ENCODE measurements at regions not wholly inside any gene's neighbourhood (a gene's known extent, or its start where the extent isn't known, plus 50 kb on each side); places are given as distances from the start of the nearest gene placed in this dataset.

DNA sequence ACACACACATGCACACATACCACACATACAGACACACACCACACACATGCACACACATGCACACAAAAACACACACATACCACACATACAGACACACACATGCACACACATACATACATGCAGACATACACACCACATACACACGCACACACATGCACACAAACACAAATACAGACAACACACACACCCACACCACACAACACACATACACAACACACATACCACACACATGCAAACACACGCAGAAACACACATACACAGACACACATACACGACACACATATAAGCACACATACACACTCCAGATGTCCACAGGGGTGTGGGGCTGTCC is 60.1 kb upstream of the PPP2R2D start:
- POLR2A ChIA-PET (ENCODE audit: low non-redundant PET) = no interaction called here
- CTCF ChIA-PET = interaction anchor here (0.6 kb wide), 2 partner anchors 43 to 378 kb away, joined by 3 read pairs; no protein-coding TSS in a partner anchor
- TF ChIP-seq, protein P1, sequence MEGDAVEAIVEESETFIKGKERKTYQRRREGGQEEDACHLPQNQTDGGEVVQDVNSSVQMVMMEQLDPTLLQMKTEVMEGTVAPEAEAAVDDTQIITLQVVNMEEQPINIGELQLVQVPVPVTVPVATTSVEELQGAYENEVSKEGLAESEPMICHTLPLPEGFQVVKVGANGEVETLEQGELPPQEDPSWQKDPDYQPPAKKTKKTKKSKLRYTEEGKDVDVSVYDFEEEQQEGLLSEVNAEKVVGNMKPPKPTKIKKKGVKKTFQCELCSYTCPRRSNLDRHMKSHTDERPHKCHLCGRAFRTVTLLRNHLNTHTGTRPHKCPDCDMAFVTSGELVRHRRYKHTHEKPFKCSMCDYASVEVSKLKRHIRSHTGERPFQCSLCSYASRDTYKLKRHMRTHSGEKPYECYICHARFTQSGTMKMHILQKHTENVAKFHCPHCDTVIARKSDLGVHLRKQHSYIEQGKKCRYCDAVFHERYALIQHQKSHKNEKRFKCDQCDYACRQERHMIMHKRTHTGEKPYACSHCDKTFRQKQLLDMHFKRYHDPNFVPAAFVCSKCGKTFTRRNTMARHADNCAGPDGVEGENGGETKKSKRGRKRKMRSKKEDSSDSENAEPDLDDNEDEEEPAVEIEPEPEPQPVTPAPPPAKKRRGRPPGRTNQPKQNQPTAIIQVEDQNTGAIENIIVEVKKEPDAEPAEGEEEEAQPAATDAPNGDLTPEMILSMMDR (conservative IDR thresholded peaks at IDR 0.05; ENCODE audit: low read depth) = no peak
- no peak for DNase-seq (ENCODE audit: low spot score)
- H3K27ac ChIP-seq = no peak overlapping the region

DNA sequence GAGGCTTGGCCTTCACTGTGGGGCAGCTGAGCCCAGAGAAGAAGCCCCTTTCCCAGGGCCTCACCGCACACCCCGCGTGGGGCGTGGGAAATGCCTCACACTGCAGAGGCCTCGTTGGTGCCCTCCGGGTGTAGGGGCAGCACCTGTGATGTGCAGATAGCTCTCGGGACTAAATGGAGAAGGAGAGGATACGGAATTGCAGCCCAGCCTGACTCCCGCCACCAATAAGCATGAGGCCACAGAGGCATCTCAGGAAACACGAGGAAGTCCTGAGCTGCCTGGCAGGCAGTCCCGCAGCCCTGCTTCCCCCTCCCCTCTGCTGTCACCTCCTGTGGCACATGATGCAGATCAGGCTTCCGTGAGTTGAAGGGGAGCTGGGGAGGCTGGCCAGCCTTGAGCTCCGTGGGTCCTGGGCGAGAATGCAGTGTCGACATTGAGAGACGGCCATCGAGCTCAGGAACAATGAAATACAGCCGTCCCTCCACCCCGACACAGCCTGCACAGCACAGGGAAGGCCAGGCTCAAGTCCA is 59.6 kb upstream of the PPP2R2D start:
- ChIA-PET POLR2A (ENCODE audit: low non-redundant PET) (interaction anchor here (0.6 kb wide), 1 partner anchor 316 kb away, joined by 3 read pairs; no protein-coding TSS in a partner anchor), CTCF (no interaction called here)
- TF ChIP-seq, protein P1 (conservative IDR thresholded peaks at IDR 0.05; ENCODE audit: low read depth) = no peak
- no peak overlapping the region for H3K27ac ChIP-seq
- no peak for DNase-seq (ENCODE audit: low spot score)

DNA sequence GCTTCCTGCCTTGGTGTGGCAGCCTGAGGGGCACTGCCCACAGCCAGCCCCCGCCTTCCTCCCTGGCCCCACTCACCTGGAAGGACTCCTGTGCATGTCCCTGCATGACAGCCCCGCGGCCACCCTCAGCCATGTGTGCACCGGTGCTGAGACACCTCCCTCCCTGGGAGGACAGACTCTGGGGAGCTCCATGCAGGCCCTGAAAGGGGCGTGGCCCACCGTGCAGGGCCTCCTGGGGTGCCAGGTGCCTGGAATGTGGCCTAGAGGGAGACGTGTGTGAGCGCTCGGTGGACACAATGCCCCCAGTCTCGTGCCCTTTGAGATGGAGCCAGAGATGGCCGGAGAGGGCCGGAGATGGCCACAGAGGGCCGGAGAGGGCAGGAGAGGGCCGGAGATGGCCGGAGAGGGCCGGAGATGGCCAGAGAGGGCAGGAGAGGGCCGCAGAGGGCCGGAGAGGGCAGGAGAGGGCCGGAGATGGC is 59.1 kb upstream of the PPP2R2D start:
- POLR2A ChIA-PET (ENCODE audit: low non-redundant PET) = interaction anchor here (0.6 kb wide), 1 partner anchor 316 kb away, joined by 3 read pairs; no protein-coding TSS in a partner anchor

DNA sequence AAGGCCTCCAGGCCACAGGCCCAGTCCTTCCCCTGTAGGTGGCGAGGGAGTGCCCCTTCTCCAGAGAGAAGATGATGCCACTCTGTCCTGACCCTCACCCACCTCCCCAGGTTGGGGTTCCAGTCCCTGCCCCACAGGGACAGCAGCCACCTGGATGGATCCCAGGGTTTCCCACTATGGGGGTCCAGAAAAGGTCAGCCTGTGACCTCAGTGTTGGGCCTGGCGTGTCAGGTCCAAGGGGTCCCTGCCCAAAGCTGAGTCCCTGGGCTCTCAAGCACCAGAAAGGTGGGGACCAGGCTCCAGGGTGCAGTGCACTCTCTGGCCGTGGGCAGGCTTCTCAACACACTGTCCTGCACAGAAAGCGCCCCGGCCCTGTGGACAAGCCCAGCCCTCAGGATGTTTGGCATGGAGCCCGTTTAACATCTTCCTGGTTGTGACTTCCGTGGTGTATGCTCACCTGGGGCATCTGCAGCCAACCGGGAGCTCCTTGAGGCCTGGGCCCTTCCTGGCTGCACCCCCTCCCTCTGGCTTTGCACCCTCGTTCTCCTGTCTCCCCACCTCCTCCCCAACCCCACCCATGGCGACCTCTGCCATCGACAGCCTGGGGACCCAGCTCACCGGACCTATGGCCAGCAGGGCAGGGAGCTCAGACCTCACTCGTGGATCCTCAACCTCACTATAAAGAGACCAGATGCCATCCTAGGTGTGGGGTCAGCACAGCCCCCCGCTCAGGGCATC is 58.3 kb upstream of the PPP2R2D start:
- ChIA-PET POLR2A (ENCODE audit: low non-redundant PET) (no interaction called here), CTCF (no interaction called here)
- H3K27ac ChIP-seq = no peak overlapping the region
- no peak for DNase-seq (ENCODE audit: low spot score)
- TF ChIP-seq, protein P1 (conservative IDR thresholded peaks at IDR 0.05; ENCODE audit: low read depth) = no peak

More for the DNA sequence above, 59.1 kb upstream of the PPP2R2D start:
- TF ChIP-seq, protein P1 (conservative IDR thresholded peaks at IDR 0.05; ENCODE audit: low read depth) = no peak
- CTCF ChIA-PET = no interaction called here
- no peak for DNase-seq (ENCODE audit: low spot score)
- H3K27ac ChIP-seq = no peak overlapping the region

DNA sequence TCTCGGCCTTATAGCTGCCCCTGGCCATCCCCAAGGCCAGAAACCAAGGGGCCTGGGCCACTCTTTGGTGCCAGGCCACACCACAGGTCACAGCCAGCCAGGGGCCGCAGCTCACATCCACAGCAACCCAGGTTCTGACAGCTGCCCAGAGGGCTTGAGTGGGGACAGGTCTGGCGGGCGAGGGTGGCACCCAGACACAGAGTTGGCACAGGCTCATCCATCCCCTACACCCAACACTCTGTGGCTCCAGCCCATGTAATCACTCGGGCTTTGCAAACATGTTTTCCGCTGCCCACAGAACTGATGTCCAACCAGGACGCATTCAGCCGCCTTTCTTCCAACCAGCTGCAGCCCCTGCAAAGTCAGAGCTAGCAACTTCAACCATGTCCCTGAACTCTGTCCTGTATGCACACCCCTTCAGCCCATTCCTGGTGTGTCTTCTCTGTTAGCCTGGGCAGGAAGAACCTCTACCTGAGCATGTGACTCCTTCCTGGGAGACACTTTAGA is 57.7 kb upstream of the PPP2R2D start:
- CTCF ChIA-PET = no interaction called here
- H3K27ac ChIP-seq = no peak overlapping the region
- no peak for DNase-seq (ENCODE audit: low spot score)
- TF ChIP-seq, protein P1 (conservative IDR thresholded peaks at IDR 0.05; ENCODE audit: low read depth) = no peak
- POLR2A ChIA-PET (ENCODE audit: low non-redundant PET) = no interaction called here

DNA sequence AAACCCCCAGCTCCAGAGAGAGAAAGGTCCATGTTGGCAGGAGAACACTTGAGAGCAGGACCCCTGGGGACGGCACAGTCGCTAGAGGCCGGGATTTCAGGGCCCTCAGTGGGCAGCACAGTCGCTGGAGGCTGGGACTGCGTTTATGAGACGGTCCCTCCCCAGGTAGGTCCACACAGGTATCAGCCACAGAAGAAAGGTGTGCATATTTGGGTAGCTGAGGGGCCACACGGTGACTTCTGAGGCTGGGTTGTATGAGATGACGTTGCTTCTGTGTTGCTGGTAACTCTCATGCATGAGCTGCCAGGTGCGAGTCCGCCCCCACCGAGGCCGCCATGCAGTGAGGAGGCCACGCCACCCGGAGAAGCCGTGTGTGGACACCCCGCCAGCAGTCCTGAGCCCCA is 56.9 kb upstream of the PPP2R2D start:
- CTCF ChIA-PET = no interaction called here
- TF ChIP-seq, protein P1 (conservative IDR thresholded peaks at IDR 0.05; ENCODE audit: low read depth) = no peak
- DNase-seq (ENCODE audit: low spot score) = no peak
- POLR2A ChIA-PET (ENCODE audit: low non-redundant PET) = no interaction called here
- no peak overlapping the region for H3K27ac ChIP-seq
